ENCODE measurements at regions not wholly inside any gene's neighbourhood (a gene's known extent, or its start where the extent isn't known, plus 50 kb on each side); places are given as distances from the start of the nearest gene placed in this dataset.

GRCh38 chr22:48185071-48186055 lies 1422.9 kb downstream of the TBC1D22A start:
- DNase-seq (ENCODE audit: low read depth in 2 of 2) = no peak

DNA sequence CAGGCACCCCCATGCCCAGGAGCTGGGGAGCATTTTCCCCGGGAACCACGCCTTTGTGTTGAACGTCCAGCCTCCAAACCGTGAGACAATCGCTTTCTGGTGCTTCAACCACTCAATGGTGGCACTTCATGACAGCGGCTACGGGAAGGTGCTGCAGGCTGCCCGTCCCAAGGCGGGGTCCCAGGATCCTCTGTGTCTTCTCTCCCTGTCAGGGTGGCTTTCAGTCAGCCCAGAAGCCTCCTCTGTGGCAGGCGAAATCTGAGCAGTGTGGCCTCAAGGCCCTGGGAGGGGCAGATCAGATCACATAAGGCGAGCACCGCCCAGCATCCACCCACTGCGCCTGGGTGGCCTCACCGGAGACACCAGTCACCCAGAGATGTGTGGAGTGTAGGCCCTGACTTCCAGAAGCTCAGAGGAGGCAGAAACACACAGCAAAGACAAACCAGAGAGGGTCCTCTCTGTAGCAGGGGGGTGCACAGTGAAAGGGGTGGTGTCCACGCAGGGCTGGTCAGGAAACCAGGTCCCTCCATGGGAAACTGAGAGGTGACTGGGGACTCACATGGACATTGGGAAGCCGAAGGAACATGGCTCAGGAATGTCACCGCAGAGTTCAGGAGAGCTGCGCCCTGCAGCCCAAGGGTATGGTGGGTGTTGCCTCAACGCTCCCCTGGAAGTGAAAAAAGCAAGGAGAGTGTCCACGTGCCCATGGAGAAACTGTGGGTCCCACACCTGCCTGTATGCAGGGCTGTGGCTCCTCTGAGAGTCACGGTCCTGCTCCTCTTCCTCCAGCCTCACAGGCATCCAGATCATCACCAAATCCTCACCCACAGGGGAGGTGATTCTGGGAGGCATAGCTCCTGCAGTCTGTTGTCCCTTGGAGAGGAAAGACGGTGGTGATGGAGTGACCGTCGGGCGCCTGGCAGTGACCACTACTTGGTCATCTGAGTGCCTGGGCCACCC lies 1420.7 kb downstream of the TBC1D22A start:
- no peak for DNase-seq (ENCODE audit: low read depth in 2 of 2)

DNA sequence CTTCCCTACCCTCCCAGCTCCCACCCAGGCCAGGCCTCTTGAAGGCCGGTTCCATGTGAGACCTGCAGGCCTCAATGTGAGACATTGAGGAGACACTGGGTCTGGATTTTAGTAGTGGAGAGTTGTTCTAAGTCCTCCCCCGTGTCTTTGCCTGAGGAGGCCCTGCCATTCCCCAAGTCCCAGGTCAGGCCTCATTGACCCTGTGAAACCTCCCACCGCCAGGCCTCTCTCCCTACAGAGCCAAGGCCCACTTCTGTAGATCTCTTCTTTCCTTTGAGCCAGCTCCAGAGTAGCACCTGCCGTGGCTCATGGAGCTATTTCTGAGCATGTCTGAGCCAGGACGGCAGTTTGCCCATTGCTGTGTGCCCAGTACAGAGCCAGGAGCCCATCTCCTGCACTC lies 1419.6 kb downstream of the TBC1D22A start:
- no peak for DNase-seq (ENCODE audit: low read depth in 2 of 2)

- no peak for DNase-seq (ENCODE audit: low read depth in 2 of 2)
These were observed 1419.0 kb downstream of the TBC1D22A start for GRCh38 chr22:48181263-48181955.

- no peak for DNase-seq (ENCODE audit: low read depth in 2 of 2)
These were observed 1418.2 kb downstream of the TBC1D22A start for GRCh38 chr22:48180631-48181030.

- no peak for DNase-seq (ENCODE audit: low read depth in 2 of 2)
These were observed 1417.4 kb downstream of the TBC1D22A start for GRCh38 chr22:48179571-48180546.

- no peak for DNase-seq (ENCODE audit: low read depth in 2 of 2)
These were observed 1416.1 kb downstream of the TBC1D22A start for GRCh38 chr22:48178536-48178935.

GRCh38 chr22:48177631-48178030 lies 1415.2 kb downstream of the TBC1D22A start:
- no peak for DNase-seq (ENCODE audit: low read depth in 2 of 2)

DNA sequence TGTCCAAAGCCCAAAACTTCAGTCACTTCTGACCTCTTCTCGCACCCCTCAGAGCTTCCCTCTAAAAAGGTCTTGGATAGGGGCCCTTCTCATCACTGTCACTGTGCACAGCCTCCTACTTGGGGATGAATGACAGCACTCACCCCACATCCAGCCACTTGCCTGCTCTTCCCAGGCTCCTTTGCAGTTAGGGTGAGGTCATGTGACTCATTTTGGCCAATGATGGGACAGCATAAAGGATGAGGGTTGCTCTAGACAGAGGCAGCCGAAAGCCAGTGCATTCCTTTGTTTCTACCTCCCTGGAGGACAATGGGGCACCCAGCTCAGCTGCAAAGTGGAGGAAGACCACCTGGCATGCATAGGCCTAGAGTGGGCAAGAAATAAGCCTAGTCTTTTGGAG lies 1413.3 kb downstream of the TBC1D22A start:
- no peak for DNase-seq (ENCODE audit: low read depth in 2 of 2)

- DNase-seq (ENCODE audit: low read depth in 2 of 2) = no peak
These were observed 1411.3 kb downstream of the TBC1D22A start for GRCh38 chr22:48173773-48174160.

DNA sequence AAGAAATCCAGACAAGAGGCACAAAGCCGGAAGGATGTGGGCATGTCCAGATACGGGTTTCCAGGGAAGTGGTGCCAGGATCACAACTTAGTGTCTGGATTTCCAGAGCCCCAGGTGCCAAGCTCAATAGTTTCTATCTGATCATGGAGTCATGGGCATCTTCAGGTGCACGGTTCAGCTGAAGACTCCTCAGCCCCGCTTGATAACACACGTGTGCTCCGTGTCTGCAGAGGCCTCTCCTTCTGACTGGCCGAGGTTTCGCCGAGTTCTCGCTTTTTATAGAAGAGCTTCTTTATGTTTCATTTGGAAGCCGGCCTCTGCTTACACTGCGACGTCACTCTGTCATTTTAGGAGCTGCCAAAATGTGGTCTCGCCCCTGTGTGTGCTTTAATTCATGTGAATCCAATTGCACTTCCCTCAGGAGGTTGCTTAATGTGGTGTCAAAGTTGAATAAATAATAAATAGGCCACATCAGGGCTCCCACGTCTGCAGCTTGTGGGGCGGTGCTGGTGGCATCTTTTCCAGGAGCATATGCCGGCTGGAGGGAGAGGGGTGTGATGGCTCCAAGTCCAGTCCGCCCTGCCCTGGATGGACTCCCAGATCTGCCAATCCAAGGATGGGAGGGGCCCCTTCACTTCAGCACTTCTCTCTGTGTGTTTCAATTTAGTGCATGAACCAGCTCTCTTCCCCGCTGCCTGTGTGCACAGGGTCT lies 1410.8 kb downstream of the TBC1D22A start:
- no peak for DNase-seq (ENCODE audit: low read depth in 2 of 2)

GRCh38 chr22:48171271-48171691 lies 1408.8 kb downstream of the TBC1D22A start:
- DNase-seq (ENCODE audit: low read depth in 2 of 2) = no peak

- DNase-seq (ENCODE audit: low read depth in 2 of 2) = no peak
These were observed 1406.8 kb downstream of the TBC1D22A start for GRCh38 chr22:48169227-48169626.

GRCh38 chr22:48167238-48167637 lies 1404.8 kb downstream of the TBC1D22A start:
- no peak for DNase-seq (ENCODE audit: low read depth in 2 of 2)

DNA sequence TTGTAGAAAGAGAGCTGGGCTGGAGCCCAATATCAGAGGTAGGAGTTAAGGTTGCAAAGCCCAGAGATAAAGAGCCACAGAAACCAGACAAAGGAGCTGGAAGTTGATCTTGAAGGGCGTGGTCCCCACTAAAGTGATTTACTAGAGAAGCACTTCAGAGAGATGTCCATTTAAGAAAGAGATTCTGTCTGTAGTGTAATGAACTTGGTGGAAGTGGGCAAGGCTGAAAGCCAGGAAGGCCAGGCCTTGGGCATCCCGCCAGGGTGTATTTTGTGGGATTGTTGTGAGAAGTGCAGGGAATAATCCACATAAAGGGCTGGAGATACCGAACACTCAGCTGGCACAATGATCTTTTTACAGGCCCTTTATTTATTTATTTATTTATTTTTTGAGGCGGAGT lies 1398.8 kb downstream of the TBC1D22A start:
- no peak for DNase-seq (ENCODE audit: low read depth in 2 of 2)

GRCh38 chr22:48157676-48158075 lies 1395.2 kb downstream of the TBC1D22A start:
- no peak for DNase-seq (ENCODE audit: low read depth in 2 of 2)

DNA sequence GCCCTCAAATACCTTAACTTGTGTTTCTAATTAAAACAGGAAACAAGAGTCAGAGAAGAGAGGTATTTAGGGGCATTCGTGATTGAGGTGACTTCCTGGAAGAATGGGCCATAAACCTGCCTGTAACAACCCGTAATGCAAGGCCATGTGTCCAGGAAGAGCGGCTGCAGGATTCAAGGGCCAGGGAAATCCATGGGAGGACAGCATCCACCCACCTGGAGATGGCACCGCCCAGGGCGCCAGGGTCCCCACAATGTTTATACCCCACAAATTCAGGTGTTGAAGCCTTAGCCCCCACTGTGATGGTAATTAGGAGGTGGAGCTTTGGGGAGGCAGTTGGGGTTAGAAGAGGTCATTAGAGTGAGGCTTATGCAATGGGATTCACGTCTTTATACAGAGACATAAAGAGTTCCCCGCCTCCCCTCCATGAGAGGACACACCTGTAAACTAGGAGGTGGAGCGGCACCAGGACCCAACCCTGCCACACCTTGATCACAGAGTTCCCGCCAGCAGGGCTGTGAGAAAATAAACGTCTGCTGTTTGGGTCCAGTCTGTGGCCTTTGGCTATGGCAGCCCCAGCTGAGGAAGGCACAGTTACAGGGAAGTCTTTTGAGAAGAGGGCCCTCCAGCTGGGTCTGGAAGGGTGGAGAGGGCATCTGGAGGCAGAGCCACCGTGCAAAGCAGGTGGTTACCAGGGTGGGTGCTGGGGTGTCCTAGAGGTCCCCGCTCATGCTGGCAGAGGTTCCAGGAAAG lies 1394.3 kb downstream of the TBC1D22A start:
- no peak for DNase-seq (ENCODE audit: low read depth in 2 of 2)

DNA sequence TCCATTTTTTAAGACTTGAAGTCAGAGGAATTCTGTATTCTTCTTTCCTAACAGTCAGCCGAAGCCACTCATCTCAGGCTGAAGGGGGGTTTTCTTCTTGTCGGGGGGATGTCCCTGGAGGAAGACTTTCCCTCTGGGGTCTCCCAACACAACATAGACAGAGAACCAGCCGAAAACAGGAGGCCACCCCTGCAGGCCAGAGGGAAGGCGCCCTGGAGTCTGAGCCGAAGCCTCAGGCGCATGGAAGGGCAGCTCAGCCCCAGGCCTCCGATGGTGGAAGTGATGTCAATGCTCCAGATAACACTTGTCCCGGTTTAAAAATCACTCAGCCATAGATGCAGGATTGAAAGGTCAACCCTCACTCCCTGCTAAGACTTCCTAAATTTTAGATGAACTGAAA lies 1393.0 kb downstream of the TBC1D22A start:
- no peak for DNase-seq (ENCODE audit: low read depth in 2 of 2)

- no peak for DNase-seq (ENCODE audit: low read depth in 2 of 2)
These were observed 1392.4 kb downstream of the TBC1D22A start for GRCh38 chr22:48154943-48155240.
